ENCODE measurements at regions not wholly inside any gene's neighbourhood (a gene's known extent, or its start where the extent isn't known, plus 50 kb on each side); places are given as distances from the start of the nearest gene placed in this dataset.

DNA sequence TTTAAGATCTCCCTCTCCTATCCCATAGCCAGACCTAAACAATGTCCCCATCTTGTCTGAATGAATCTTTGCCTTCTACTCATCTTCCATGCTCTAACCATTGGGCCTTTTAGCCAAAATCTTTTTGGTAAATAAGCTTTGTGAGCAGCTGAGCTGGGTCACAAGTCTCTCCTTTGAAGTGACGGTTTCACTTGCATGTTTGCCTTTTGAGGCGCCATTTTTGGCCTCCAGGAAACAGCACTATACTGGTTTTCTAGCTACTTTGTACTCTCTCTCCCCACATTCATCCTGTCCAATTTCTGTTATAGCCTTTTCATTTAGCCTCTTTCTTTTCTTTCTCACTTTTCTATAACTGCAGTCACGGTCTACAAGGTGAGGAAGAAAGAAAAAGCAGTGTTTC, 195.5 kb upstream of the C9orf72 start:
- TF ChIP-seq, protein P1, sequence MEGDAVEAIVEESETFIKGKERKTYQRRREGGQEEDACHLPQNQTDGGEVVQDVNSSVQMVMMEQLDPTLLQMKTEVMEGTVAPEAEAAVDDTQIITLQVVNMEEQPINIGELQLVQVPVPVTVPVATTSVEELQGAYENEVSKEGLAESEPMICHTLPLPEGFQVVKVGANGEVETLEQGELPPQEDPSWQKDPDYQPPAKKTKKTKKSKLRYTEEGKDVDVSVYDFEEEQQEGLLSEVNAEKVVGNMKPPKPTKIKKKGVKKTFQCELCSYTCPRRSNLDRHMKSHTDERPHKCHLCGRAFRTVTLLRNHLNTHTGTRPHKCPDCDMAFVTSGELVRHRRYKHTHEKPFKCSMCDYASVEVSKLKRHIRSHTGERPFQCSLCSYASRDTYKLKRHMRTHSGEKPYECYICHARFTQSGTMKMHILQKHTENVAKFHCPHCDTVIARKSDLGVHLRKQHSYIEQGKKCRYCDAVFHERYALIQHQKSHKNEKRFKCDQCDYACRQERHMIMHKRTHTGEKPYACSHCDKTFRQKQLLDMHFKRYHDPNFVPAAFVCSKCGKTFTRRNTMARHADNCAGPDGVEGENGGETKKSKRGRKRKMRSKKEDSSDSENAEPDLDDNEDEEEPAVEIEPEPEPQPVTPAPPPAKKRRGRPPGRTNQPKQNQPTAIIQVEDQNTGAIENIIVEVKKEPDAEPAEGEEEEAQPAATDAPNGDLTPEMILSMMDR (IDR thresholded peaks at IDR 0.05), result no peak
- ATAC-seq (no peak), DNase-seq (no peak)
- Histone ChIP-seq H3K4me3 (no peak overlapping the region), H3K9me3 (no peaks in the 10 kb centered on the region), H3K36me3 (no peaks in the 10 kb centered on the region), H3K27ac (no peak overlapping the region), H3K27me3 (ENCODE audit: low read depth) (no peaks in the 10 kb centered on the region), H3K4me1 (no peaks in the 10 kb centered on the region)
- intact Hi-C loops (cut with DNase I), result no loop called here

DNA sequence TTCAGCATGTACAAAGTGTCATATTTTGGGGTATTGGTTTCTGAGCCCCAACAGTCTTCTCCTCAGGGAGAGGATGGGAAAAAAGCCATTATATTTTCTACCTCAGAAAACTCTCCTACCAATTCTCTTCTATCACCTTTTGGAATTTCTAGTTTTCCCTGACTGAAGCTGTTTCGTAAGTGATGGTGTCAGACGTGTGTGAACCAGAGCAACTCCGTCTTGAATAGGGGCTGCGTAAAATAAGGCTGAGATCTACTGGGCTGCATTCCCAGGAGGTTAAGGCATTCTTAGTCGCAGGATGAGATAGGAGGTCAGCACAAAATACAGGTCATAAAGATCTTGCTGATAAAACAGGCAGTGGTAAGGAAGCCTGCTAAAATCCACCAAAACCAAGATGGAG, 197.3 kb upstream of the C9orf72 start:
- ATAC-seq, result no peak
- Histone ChIP-seq H3K4me1 (no peaks in the 10 kb centered on the region), H3K27ac (no peak overlapping the region), H3K9me3 (no peaks in the 10 kb centered on the region), H3K4me3 (no peak overlapping the region), H3K36me3 (no peaks in the 10 kb centered on the region), H3K27me3 (ENCODE audit: low read depth) (no peaks in the 10 kb centered on the region)
- TF ChIP-seq, protein P1 (IDR thresholded peaks at IDR 0.05), result no peak
- DNase-seq, result no peak
- intact Hi-C loops (cut with DNase I), result no loop called here

DNA sequence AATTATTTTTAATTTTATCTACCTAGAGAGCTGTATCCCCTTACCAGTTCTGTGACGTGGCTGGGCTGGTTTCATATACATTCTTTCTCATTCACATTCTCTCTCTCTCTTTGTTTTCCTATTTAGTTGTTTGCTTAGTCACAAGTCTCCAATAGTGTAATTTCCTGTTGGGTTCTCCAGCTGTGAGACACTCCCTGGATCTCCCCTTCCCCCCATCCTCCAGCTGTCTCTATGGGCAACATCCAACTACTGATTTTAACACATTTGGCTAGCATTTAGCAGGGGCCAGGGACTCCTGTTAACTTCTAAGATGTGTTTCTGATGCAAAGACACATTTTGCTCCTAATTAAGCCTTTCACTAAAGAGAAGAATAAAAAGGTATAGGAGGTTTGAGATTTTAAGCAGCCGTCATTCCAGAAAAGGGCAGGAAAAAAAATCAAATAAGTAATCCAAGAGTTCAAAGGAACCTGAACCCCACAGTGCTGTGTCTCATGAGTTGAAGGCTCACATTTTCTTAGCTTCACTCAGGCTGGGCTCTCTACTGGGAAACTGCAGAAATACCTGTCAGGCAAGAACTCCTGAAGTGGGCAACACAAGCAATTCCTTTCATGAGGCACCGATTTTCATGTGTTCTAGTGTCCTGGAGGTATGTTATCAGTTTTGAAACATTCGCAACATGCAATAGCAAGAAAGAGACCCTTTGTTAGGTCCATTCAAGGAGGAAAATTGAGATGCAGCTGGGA, 198.7 kb upstream of the C9orf72 start:
- ATAC-seq (peak; percentile 23 to 37), DNase-seq (no peak)

DNA sequence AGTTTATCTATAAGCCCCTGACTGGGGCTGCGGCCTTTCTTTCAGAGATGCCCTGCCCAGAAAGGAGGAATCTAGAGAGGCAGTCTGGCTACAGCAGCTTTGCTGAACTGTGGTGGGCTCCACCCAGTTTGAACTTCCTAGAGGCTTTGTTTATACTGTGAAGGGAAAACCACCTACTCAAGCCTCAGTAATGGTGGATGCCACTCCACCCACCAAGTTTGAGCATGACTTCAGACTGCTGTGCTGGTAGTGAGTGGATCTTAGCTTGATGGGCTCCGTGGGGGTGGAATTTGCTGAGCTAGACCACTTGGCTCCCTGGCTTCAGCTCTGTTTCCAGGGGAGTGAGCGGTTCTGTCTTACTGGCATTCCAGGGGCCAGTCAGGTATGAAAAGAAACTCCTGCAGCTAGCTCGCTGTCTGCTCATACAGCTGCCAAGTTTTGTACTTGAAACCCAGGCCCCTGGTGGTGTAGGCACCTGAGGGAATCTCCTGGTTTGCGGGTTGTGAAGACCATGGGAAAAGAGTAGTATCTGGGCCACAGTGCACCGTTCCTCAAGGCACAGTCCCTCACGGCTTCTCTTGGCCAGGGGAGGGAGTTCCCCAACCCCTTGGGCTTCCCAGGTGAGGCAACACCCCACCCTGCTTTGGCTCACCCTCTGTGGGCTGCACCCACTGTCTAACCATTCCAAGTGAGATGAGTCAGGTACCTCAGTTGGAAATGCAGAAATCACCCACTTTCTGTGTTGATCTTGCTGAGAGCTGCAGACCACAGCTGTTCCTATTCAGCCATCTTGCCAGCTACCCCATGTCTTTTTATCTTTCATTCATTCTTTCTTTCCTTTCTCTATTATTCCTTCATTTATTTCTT, 211.8 kb upstream of the C9orf72 start:
- no peaks in the 10 kb centered on the region for H3K27me3 ChIP-seq (ENCODE audit: low read depth)
- no peak overlapping the region for H3K27ac ChIP-seq
- H3K36me3 ChIP-seq, result no peaks in the 10 kb centered on the region
- ATAC-seq (no peak), DNase-seq (no peak)
- H3K9me3 ChIP-seq, result no peaks in the 10 kb centered on the region
- H3K4me1 ChIP-seq, result no peaks in the 10 kb centered on the region
- intact Hi-C loops (cut with DNase I), result no loop called here
- TF ChIP-seq, protein P1 (IDR thresholded peaks at IDR 0.05), result no peak
- H3K4me3 ChIP-seq, result no peak overlapping the region

More for the DNA sequence above, 198.7 kb upstream of the C9orf72 start:
- Histone ChIP-seq H3K27me3 (ENCODE audit: low read depth) (no peaks in the 10 kb centered on the region), H3K9me3 (no peaks in the 10 kb centered on the region), H3K4me1 (no peaks in the 10 kb centered on the region), H3K36me3 (no peaks in the 10 kb centered on the region), H3K27ac (no peak overlapping the region), H3K4me3 (no peak overlapping the region)
- intact Hi-C loops (cut with DNase I), result no loop called here
- TF ChIP-seq, protein P1 (IDR thresholded peaks at IDR 0.05), result no peak

DNA sequence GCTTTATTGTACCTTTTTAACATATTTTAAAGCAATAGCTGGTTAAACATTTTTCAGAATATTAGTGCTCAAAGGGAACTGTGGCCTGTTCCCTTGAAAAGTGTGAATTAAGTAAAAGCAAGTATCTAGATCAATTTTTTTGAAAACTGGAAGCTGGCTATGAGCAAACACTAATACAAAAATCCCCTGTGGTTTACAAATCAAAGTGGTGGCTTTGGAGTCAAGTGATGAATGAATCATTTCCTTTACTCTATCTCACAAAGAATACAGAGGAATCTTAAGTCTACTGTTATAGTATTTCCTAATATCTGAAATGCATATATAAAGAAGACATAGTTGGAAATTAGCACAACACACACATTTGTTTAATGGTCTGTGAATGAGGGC, 212.4 kb upstream of the C9orf72 start:
- H3K4me1 ChIP-seq, result no peaks in the 10 kb centered on the region
- TF ChIP-seq, protein P1 (IDR thresholded peaks at IDR 0.05), result no peak
- no peak overlapping the region for H3K4me3 ChIP-seq
- no peak overlapping the region for H3K27ac ChIP-seq
- ATAC-seq (no peak), DNase-seq (no peak)
- intact Hi-C loops (cut with DNase I), result no loop called here
- no peaks in the 10 kb centered on the region for H3K27me3 ChIP-seq (ENCODE audit: low read depth)
- H3K9me3 ChIP-seq, result no peaks in the 10 kb centered on the region
- no peaks in the 10 kb centered on the region for H3K36me3 ChIP-seq
